ENCODE measurements at regions not wholly inside any gene's neighbourhood (a gene's known extent, or its start where the extent isn't known, plus 50 kb on each side); places are given as distances from the start of the nearest gene placed in this dataset.

- intact Hi-C loops (cut with micrococcal nuclease): no loop called here
Observed at GRCh38 chr3:110149763-110150162, 812.4 kb upstream of the DPPA4 start.

More at GRCh38 chr3:110149763-110150162, 812.4 kb upstream of the DPPA4 start:
- no peak for ATAC-seq
- H3K27me3 ChIP-seq (ENCODE audit: control insufficient read depth in 2 of 2, insufficient read depth in 2 of 2, low read length in 2 of 2): no peaks in the 10 kb centered on the region
- no TSS peak for BruUV-seq (replicated peaks)
- H3K4me1 ChIP-seq (replicated peaks in 1 of 2; ENCODE audit: control insufficient read depth in 2 of 2, insufficient read depth in 2 of 2, low read length in 2 of 2): no peaks in the 10 kb centered on the region
- H3K4me3 ChIP-seq: no peak overlapping the region
- H3K9me1 ChIP-seq (ENCODE audit: control insufficient read depth, insufficient read depth, low read length): no peaks in the 10 kb centered on the region
- CTCF ChIA-PET (ENCODE audit: low intra/inter-chr PET ratio): no interaction called here
- FAIRE-seq: no peak
- H3K9ac ChIP-seq (ENCODE audit: insufficient read depth in 1 of 2, low read depth in 2 of 2, low read length in 2 of 2): no peak overlapping the region
- no peaks in the 10 kb centered on the region for H3K36me3 ChIP-seq (ENCODE audit: control insufficient read depth, insufficient read depth, low read length)
- POLR2A ChIA-PET: no interaction called here
- no peak overlapping the region for H3K4me2 ChIP-seq (ENCODE audit: insufficient read depth, low read length)
- H3K9me3 ChIP-seq (replicated peaks; ENCODE audit: control insufficient read depth, insufficient read depth, low read depth, low read length): no peaks in the 10 kb centered on the region
- TF ChIP-seq ZC3H11A (IDR thresholded peaks at IDR 0.05; ENCODE audit: low read depth, low read length) (no peak), MAFK (IDR thresholded peaks at IDR 0.05; ENCODE audit: low read length) (peak; percentile 51; the same call in 1 of the 2 replicates), GTF2B (IDR thresholded peaks at IDR 0.05; ENCODE audit: extremely low read depth, insufficient read length) (no peak), NCOR1 (IDR thresholded peaks at IDR 0.05) (no peak), ELF2 (CRISPR knock-in tag; IDR thresholded peaks at IDR 0.05) (no peak), E2F6 (IDR thresholded peaks at IDR 0.05; ENCODE audit: borderline replicate concordance in 1 of 2, extremely low read depth in 1 of 2, insufficient read depth in 1 of 2, insufficient read length in 1 of 2, low read depth in 1 of 2, low read length in 1 of 2, poor library complexity in 1 of 2, severe bottlenecking in 1 of 2) (no peak), POLR3G (IDR thresholded peaks at IDR 0.05; ENCODE audit: extremely low read depth, insufficient read length, insufficient replicate concordance) (no peak), BRCA1 (IDR thresholded peaks at IDR 0.05) (no peak), BRCA1 (CRISPR knock-in tag; IDR thresholded peaks at IDR 0.05) (no peak), ZNF175 (CRISPR knock-in tag; IDR thresholded peaks at IDR 0.05; ENCODE audit: low read depth) (no peak), ZNF316 (IDR thresholded peaks at IDR 0.05) (peak; percentile 67; the same call in 1 of the 2 replicates), ZBTB43 (CRISPR knock-in tag; IDR thresholded peaks at IDR 0.05) (no peak), MAFF (IDR thresholded peaks at IDR 0.05; ENCODE audit: low read length) (peak; percentile 44), ZNF507 (tag; conservative IDR thresholded peaks at IDR 0.05) (no peak), C11orf30 (IDR thresholded peaks at IDR 0.05; ENCODE audit: low read depth) (peak; percentile 34; the same call in 1 of the 2 replicates), TCF7L2 (IDR thresholded peaks at IDR 0.05; ENCODE audit: low read depth, low read length) (no peak)
- H3K27ac ChIP-seq (ENCODE audit: extremely low read depth, low read depth, low read length): no peak overlapping the region
- H2AFZ ChIP-seq (ENCODE audit: low read depth, low read length): no peak overlapping the region
- DNase-seq (ENCODE audit: extremely low read depth in 1 of 4, low spot score in 3 of 4): no peak
- no peaks in the 10 kb centered on the region for H4K20me1 ChIP-seq (replicated peaks; ENCODE audit: control insufficient read depth, insufficient read depth, low read length)
- no peaks in the 10 kb centered on the region for H3K79me2 ChIP-seq (ENCODE audit: control insufficient read depth, insufficient read depth, low read length)
- in situ Hi-C loops (cut with MboI): no loop called here

Measured in K562 (cell line).